Skeletal muscle tissue (tissue), 3 donors: ENCODE measurements at regions not wholly inside any gene's neighbourhood (a gene's known extent, or its start where the extent isn't known, plus 50 kb on each side); places are given as distances from the start of the nearest gene placed in this dataset.

Source experiments
- H3K27ac ChIP-seq: one replicate; pipeline ENCODE4 v1.7.0; 2013; ENCODE audit warnings: mild to moderate bottlenecking, low read depth, low read length, inconsistent platforms
- H3K27me3 ChIP-seq, 3 donors: one replicate each; pipeline ENCODE4 v1.7.0; 2013; ENCODE audit warnings: low read length in 3 of 3; ENCODE audit not compliant: control insufficient read depth in 3 of 3, insufficient read depth in 3 of 3
- H3K36me3 ChIP-seq, 3 donors: one replicate each; pipeline ENCODE4 v1.7.0; 2013; ENCODE audit warnings: low read length in 3 of 3; ENCODE audit not compliant: control insufficient read depth in 3 of 3, insufficient read depth in 3 of 3
- H3K4me1 ChIP-seq, 3 donors: one replicate each; pipeline ENCODE4 v1.7.0; 2013; ENCODE audit warnings: low read length in 3 of 3, mild to moderate bottlenecking in 3 of 3; ENCODE audit not compliant: control insufficient read depth in 3 of 3, insufficient read depth in 3 of 3
- H3K4me3 ChIP-seq, 3 donors: one replicate each; pipeline ENCODE4 v1.7.0; 2013; ENCODE audit warnings: low read length in 3 of 3
- H3K9ac ChIP-seq, 3 donors: one replicate each; pipeline ENCODE4 v1.7.0; 2013; ENCODE audit warnings: low read length in 3 of 3, mild to moderate bottlenecking in 3 of 3, moderate library complexity in 2 of 3, low read depth in 1 of 3
- H3K9me3 ChIP-seq, 3 donors: one replicate each; pipeline ENCODE4 v1.7.0; 2013; ENCODE audit warnings: low read length in 3 of 3; ENCODE audit not compliant: control insufficient read depth in 3 of 3
- donor health status: Osteomylitis.

DNA sequence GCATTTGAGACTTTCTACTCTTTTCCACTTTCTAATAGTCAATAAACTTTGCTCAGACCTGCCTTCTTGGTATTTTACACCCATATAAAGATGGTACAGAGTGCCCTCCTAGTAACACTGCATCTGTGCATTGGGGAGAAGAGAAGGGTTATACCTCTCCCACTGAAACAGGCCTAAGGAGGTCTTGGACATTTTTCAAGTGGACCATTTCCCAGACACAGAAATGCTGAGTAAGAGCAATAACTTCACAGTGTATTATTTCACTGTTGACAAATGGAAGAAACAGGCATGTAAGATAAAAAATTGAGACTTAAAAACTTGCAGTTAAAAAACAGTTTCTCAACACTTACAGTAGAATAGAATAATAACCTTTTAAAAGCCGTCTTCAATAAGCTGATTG is 1224.0 kb upstream of the CDH18 start:
- no peaks in the 10 kb centered on the region for H3K36me3 ChIP-seq
- no peak overlapping the region for H3K9ac ChIP-seq
- H3K9me3 ChIP-seq = no peaks in the 10 kb centered on the region
- no peak overlapping the region for H3K4me3 ChIP-seq
- H3K4me1 ChIP-seq = no peaks in the 10 kb centered on the region
- no peaks in the 10 kb centered on the region for H3K27me3 ChIP-seq
- H3K27ac ChIP-seq = no peak overlapping the region

DNA sequence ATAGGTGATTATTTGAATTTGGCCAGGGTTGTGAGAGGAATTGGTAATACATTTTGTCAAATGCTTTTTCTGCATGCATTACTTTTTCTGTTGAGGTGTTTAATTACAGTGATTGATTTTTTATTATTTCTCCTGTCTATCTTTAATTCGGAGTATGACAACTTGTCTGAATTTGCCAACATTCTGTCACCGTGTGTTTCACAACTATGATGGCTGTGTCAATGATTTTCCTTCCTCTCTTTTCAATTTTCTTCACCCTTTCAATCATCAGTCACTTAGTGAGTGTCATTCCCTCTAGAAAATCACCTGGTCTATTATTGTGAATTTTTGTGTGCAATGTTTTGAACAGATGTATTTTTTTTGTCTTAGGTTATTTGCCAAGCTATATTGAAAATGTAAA is 1221.4 kb upstream of the CDH18 start:
- H3K9me3 ChIP-seq = no peaks in the 10 kb centered on the region
- H3K9ac ChIP-seq = no peak overlapping the region
- no peaks in the 10 kb centered on the region for H3K36me3 ChIP-seq
- H3K4me1 ChIP-seq = no peaks in the 10 kb centered on the region
- H3K27me3 ChIP-seq = no peaks in the 10 kb centered on the region
- H3K4me3 ChIP-seq = no peak overlapping the region
- no peak overlapping the region for H3K27ac ChIP-seq

DNA sequence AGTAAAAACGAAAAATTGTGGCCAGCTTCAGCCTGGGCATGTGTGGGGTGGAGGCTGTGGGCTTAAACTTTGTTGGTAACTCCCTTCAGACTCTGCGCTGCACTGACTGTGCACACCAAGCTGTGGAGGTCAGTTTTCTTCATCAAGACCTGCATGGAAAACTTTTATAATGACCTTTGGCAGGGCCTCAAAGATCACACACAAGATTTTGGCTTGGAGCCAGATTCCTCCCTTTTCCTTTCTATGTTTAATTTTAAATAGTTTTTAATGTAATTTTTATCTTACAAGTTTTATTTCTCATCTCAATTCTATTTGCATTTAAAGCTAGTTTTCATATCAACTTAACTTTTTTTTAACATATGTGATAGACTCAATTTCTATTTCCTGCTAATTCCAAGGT is 1211.1 kb upstream of the CDH18 start:
- H3K27me3 ChIP-seq = no peaks in the 10 kb centered on the region
- no peak overlapping the region for H3K27ac ChIP-seq
- H3K9ac ChIP-seq = no peak overlapping the region
- H3K36me3 ChIP-seq = no peaks in the 10 kb centered on the region
- H3K4me3 ChIP-seq = no peak overlapping the region
- H3K9me3 ChIP-seq = no peaks in the 10 kb centered on the region
- H3K4me1 ChIP-seq = no peaks in the 10 kb centered on the region

DNA sequence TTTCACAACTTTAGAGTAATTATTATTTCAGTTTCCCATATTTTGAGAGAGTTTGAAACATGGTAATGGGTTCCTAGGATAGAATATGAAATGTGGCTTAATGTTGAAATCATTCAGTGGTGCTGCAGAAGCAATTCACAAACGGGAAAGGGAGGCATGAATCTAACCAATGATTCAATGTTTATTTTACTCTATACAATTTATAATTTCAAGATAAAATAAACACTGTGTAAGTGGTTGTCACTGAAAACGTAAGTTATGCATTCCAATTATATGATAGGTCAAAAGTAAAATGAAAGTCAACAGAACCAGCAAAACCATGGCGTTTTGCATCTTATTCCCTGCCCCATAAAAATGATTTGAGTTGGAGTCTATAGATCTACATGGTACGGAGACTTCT is 1207.1 kb upstream of the CDH18 start:
- no peaks in the 10 kb centered on the region for H3K4me1 ChIP-seq
- no peak overlapping the region for H3K27ac ChIP-seq
- no peak overlapping the region for H3K9ac ChIP-seq
- no peaks in the 10 kb centered on the region for H3K27me3 ChIP-seq
- no peaks in the 10 kb centered on the region for H3K9me3 ChIP-seq
- no peaks in the 10 kb centered on the region for H3K36me3 ChIP-seq
- H3K4me3 ChIP-seq = no peak overlapping the region

DNA sequence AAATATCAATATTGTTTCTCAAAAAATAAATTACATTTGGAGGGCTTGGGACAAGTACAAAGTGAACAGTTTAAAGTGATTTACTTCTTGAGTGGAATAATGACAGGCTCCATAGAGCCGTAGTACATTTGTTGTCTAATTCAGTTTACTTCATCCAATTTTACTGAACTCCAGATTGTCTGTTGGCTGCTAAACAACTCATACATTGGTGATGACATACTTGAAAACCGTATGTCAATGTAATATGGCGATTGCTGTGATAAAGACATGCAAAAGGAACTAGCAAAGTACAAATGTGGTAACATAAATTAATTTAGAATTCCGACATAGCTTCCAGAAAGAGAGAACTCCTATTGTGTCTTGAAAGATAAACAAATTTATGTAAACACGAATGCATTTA is 1197.5 kb upstream of the CDH18 start:
- Histone ChIP-seq H3K9ac (no peak overlapping the region), H3K27me3 (no peaks in the 10 kb centered on the region), H3K36me3 (no peaks in the 10 kb centered on the region), H3K4me1 (no peaks in the 10 kb centered on the region), H3K27ac (no peak overlapping the region), H3K4me3 (no peak overlapping the region), H3K9me3 (no peaks in the 10 kb centered on the region)

DNA sequence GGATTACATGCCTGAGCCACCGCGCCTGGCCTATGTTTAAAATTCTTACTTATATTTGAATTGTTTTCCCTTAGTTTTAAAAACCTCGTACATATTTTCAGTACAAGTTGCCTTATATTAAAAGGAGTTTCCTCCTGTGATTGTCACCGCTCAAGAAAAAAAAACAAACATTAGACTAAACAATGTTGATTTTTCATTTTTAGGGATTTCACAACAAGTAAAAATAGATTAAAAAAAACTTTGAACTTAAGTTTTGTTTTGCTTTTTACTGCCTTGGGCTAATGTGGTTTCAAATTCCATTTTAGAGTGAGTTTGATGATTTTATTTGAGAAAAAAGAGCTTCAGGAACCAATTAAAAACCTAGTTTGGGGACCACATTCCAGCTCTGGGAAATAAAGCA is 1196.6 kb upstream of the CDH18 start:
- H3K9me3 ChIP-seq = no peaks in the 10 kb centered on the region

DNA sequence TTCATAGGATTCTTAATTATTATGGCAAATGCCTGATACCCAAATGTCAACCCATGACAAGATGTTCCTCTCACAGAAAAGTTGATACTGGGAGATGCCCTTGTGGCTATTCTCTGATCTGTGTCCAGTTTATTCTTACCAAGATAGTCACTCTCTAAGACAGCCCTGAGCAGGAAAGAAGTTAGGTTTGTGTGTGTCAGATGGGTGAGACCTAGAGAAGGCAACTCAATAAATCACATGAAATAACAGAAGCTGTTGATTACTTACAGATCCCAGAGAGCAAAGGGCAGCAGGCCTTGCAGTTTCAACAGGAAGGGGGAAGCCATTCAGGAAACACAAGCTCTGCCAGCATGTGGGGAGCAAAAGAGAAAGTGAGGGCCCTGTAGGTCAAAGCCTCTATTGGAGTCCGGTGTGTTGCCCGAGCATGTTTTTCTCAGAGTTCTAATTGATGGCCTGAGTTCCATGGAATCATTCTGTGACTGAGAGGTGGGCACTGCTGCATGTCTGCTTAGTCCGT is 1193.7 kb upstream of the CDH18 start:
- Histone ChIP-seq H3K27ac (no peak overlapping the region), H3K4me3 (no peak overlapping the region), H3K9ac (no peak overlapping the region), H3K4me1 (no peaks in the 10 kb centered on the region), H3K36me3 (no peaks in the 10 kb centered on the region), H3K9me3 (no peaks in the 10 kb centered on the region), H3K27me3 (no peaks in the 10 kb centered on the region)

More for the DNA sequence above, 1196.6 kb upstream of the CDH18 start:
- Histone ChIP-seq H3K9ac (no peak overlapping the region), H3K4me1 (no peaks in the 10 kb centered on the region), H3K36me3 (no peaks in the 10 kb centered on the region), H3K4me3 (no peak overlapping the region), H3K27me3 (no peaks in the 10 kb centered on the region), H3K27ac (no peak overlapping the region)

DNA sequence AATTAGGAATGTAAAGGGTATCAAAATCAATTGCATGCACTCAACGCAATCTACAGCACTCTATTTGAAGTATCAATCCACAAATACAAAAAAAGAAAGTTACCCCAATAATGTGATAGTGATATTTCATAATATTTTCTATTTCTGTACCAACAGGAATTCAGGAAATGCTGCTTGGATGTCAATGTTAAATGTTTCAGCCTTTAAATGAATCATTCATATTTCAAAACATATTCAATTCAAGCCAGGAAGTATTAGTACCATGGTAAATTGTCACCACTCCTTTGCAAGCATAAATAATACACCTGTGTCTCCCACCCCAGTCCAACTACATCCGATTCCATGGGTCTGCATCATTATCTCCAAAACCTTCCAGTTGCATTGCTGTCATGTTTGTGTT is 1185.5 kb upstream of the CDH18 start:
- Histone ChIP-seq H3K9me3 (no peaks in the 10 kb centered on the region), H3K9ac (no peak overlapping the region), H3K27ac (no peak overlapping the region), H3K4me1 (no peaks in the 10 kb centered on the region), H3K27me3 (no peaks in the 10 kb centered on the region), H3K4me3 (no peak overlapping the region), H3K36me3 (no peaks in the 10 kb centered on the region)

DNA sequence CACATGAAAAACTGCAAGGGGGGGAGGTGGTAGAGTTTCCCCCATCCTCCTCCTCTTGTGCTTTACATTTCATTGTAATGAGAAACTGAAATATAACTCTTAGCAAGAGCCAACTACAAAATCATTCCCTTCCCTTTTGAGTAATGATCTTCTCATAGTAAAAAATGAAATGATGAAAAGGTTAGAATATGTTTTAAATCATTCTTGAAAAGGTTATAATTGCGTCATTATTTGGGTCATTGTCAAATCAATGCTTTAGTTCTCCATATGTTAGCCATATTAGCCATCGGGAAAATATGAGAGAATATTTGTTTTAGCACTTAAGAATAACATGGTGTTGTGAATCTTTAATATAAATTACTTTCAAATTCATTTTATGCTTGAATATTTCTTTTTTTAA is 1185.0 kb upstream of the CDH18 start:
- H3K4me3 ChIP-seq = no peak overlapping the region
- no peaks in the 10 kb centered on the region for H3K9me3 ChIP-seq
- no peaks in the 10 kb centered on the region for H3K4me1 ChIP-seq

DNA sequence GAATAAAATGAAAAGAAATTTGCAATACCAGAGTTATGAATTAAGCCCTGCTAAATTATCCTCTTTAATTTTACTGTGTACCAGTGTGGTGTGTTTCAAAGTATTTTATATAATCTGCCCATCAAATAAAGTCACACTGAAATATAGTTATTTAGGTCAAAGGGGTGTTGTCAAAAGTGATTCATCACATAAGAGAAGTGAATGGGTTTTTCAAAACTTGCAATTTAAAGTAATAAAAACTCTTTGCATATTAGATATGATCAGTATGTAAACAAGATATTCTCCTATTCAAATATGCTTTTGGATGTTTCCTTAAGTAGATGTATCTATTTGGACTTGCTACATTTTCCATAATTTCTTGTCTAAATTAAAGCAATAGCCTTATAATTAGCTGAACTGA is 1183.0 kb upstream of the CDH18 start:
- H3K4me3 ChIP-seq = no peak overlapping the region

More for the DNA sequence above, 1185.0 kb upstream of the CDH18 start:
- Histone ChIP-seq H3K9ac (no peak overlapping the region), H3K27ac (no peak overlapping the region), H3K36me3 (no peaks in the 10 kb centered on the region), H3K27me3 (no peaks in the 10 kb centered on the region)

DNA sequence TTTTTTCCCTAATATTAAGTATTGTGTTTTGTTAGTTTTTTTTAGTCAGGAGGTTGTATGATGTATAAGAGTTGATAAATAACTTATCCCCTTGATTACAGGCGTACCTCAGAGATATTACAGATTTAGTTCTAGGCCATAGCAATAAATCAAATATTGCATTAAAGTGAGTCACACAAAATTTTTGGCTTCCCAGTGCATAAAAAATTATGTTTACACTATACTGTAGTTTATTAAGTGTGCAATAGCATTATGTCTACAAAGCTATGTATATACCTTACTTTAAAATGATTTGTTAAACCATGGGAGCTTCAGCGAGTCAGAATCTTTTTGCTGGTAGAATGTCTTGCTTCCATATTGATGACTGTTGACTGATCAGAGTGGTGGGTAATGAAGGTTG is 1180.6 kb upstream of the CDH18 start:
- H3K4me1 ChIP-seq = no peaks in the 10 kb centered on the region
- no peaks in the 10 kb centered on the region for H3K9me3 ChIP-seq
- no peak overlapping the region for H3K27ac ChIP-seq
- no peak overlapping the region for H3K9ac ChIP-seq
- H3K27me3 ChIP-seq = no peaks in the 10 kb centered on the region
- no peaks in the 10 kb centered on the region for H3K36me3 ChIP-seq
- H3K4me3 ChIP-seq = no peak overlapping the region

More for the DNA sequence above, 1183.0 kb upstream of the CDH18 start:
- Histone ChIP-seq H3K4me1 (no peaks in the 10 kb centered on the region), H3K27me3 (no peaks in the 10 kb centered on the region), H3K27ac (no peak overlapping the region), H3K9ac (no peak overlapping the region), H3K9me3 (no peaks in the 10 kb centered on the region), H3K36me3 (no peaks in the 10 kb centered on the region)
